Glomerular endothelial cell (primary cell): ENCODE measurements at regions not wholly inside any gene's neighbourhood (a gene's known extent, or its start where the extent isn't known, plus 50 kb on each side); places are given as distances from the start of the nearest gene placed in this dataset.

ENCODE experiments used
- DNase-seq: peaks from one replicate; pipeline ENCODE4 v3.0.0-alpha.2; 2011; ENCODE audit warnings: low read depth, low spot score; ENCODE audit errors: extremely low read depth

DNA sequence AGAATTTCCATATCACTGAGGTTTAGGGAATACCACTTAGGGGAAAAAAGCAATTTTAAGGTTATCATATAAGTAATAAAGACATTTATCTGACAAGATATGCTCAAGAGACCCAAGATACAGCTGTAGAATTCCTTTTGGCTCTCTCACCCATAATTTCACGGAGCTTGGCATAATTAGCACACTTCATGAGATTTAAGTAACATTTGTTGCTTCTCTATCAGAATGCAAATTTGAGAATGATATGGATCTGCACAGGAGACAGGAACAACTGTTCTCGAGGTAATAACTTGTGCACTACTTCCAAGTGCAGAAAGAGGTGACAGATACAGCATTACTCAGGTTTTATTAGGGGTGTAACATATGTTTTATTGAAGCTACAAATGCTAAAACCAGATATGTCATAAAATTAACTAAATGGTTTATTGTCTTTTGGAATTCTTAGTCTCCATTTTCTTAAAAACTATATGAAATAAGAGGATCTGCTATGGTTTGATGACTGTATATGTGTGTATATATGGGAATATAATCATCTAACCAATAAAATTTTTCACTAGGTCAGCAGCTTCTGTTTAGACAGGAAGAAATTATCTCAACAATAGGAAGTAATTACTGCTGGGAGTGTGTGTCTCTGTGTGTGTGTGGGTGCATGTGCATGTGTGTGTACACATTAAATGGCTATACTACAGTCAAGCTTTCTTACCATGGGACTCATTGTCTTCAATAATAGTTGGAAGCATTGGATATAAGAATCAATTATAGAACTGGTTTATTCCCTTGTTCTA, 401.3 kb downstream of the PCDH17 start:
- no peak for DNase-seq

DNA sequence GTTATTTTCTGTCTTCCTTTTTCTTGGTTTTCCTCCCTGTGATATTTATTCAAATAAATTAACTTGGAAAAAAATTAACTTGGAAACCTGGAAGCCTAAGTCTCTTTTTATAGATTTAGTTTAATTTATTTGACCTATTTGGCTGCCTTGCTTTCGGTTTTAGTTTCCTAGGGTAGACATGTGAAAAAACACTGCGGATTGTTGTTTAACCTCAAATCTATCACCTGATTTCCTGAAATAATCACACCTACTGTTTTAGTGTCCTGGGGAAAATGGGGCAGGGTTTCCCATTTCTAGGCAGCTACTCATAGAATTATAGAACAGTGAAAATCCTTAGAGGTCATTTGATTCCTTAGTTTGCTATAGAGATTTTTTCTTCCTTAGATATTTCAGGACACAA, 412.4 kb downstream of the PCDH17 start:
- DNase-seq, result no peak

DNA sequence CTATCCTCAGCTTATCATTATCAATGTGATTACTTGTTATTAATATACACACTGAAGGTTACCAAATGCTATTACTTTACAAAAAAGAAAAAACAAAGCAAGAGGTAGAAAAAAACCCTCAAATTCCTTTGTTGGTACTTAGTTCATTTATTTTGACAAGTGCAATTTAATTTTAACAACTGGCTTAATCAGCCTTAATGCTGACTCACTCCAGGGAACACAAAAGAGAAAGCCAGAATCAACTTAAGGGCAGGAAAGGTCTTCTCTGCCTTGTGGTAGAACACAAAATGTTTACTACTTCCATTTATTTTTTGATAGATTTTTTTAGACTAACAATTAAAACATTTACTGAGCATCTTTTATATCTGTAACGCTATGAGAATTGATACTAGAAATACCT, 417.1 kb downstream of the PCDH17 start:
- no peak for DNase-seq

GRCh38 chr13:58051396-58051795, 419.9 kb downstream of the PCDH17 start:
- no peak for DNase-seq

DNA sequence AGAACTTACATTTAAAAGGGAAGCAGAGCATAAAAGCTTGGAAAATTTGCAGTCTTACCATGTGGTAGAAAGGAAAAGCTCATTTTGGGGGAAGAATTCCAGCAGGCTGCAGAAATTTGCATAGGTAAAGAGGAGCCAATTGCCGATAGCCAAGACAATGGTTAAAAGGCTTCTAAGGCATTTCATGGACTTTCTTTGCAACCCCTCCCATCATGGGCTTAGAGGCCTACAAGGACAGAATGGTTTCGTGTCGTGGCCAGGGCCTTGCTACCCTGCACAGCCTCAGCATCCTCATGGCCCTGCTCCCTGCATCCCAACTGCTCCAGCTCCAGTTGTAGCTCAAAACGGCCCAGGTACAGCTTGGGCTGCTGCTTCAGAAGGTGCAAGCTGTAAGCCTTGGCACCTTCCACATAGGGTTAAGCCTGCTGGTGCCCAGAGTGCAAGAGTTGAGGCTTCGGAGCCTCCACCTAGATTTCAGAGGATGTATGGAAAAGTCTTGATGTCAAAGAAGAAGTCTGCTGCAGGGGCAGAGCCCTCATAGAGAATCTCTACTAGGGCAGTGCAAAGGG, 420.3 kb downstream of the PCDH17 start:
- DNase-seq, result no peak

DNA sequence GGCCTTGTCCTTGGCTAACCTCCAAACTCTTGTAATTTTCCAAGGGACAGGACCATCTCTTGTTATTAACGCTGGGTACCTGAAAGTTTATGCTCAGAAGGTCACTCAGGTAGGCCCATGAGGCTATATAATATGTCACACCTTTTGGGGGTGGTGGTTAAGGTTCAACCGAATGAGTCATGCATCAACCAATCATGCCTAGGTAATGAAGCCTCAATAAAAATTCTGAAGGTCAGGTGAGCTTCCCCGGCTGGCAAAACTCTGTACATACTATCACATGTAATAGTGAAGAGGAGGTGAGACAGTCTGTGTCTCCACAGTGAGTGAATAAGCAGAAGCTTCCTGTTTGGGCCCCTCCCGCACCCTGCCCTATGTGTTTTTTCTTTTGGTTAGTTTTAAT, 424.9 kb downstream of the PCDH17 start:
- no peak for DNase-seq

GRCh38 chr13:58059624-58060023, 428.1 kb downstream of the PCDH17 start:
- no peak for DNase-seq

- no peak for DNase-seq
Measured at GRCh38 chr13:58080806-58081205, 449.3 kb downstream of the PCDH17 start.

GRCh38 chr13:58081301-58081820, 449.8 kb downstream of the PCDH17 start:
- no peak for DNase-seq

DNA sequence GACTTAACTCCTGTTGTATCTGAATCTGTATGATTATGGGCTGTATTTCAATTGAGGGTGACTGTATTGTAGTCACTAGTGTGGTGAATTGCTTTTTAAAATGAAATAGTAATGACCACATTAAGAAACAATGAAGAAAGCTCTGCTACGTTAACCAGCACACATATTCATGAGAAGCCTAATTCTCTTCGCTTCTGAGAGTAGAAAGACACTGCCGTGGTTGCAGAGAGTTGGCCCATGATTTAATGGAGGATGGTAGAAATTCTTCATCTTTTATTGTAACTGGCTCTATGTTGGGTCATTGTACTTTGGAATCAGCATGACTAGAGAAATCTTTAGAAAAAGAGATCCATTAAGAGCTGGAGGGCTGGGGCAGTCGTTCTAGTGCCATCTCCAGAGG, 451.5 kb downstream of the PCDH17 start:
- DNase-seq, result no peak

- no peak for DNase-seq
Measured at GRCh38 chr13:58085274-58085673, 453.7 kb downstream of the PCDH17 start.

- DNase-seq, result no peak
Measured at GRCh38 chr13:58085819-58086218, 454.3 kb downstream of the PCDH17 start.

- DNase-seq, result no peak
Measured at GRCh38 chr13:58087566-58087965, 456.0 kb downstream of the PCDH17 start.

GRCh38 chr13:58093394-58093793, 461.9 kb downstream of the PCDH17 start:
- DNase-seq, result no peak

- no peak for DNase-seq
Measured at GRCh38 chr13:58097831-58098230, 466.3 kb downstream of the PCDH17 start.

GRCh38 chr13:58119351-58119750, 487.8 kb downstream of the PCDH17 start:
- no peak for DNase-seq

- DNase-seq, result no peak
Measured at GRCh38 chr13:58119804-58120203, 488.3 kb downstream of the PCDH17 start.

- no peak for DNase-seq
Measured at GRCh38 chr13:58126496-58126895, 495.0 kb downstream of the PCDH17 start.

DNA sequence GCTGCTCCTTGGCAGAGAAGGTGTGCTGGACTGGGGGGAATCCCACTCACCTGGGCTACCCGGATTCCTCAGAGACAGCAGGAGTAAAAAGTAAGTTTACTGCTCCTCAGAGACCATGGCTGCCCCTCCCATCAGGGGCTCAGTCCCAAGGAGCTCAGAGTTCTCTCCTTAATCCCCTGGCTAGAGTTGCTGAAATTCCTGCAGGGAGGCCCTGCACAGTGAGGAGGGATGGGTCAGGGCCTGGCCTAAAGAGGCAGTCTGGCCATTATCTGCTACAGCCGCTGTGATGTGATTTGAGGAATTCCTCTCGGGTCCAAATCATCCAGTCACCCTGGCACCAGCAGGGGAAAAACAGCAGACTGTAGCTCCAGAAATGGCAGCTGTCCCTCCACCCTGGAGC, 502.5 kb downstream of the PCDH17 start:
- no peak for DNase-seq

GRCh38 chr13:58134525-58134924, 503.0 kb downstream of the PCDH17 start:
- DNase-seq, result no peak

GRCh38 chr13:58142952-58143351, 511.4 kb downstream of the PCDH17 start:
- no peak for DNase-seq

- DNase-seq, result no peak
Measured at GRCh38 chr13:58144616-58145015, 513.1 kb downstream of the PCDH17 start.
